Kidney (tissue), 13 donors: ENCODE measurements at regions not wholly inside any gene's neighbourhood (a gene's known extent, or its start where the extent isn't known, plus 50 kb on each side); places are given as distances from the start of the nearest gene placed in this dataset.

Source experiments
- DNase-seq, 5 donors: peaks; one replicate each; pipeline ENCODE4 v3.0.0-alpha.2; 2013 to 2020
- FAIRE-seq: peaks from 2 replicates; lab custom pipeline; 2012; peaks lifted over from hg19 to GRCh38; lab: Jason Lieb, UNC
- H3K27ac ChIP-seq, 2 donors: one replicate each; pipeline ENCODE4 v1.7.0; 2013; ENCODE audit warnings: low read depth in 2 of 2, low read length in 2 of 2, inconsistent platforms in 1 of 2
- H3K27me3 ChIP-seq: one replicate; pipeline ENCODE4 v1.7.1; 2013; ENCODE audit warnings: low read length, inconsistent platforms; ENCODE audit not compliant: control insufficient read depth, insufficient read depth
- H3K36me3 ChIP-seq, 3 donors: one replicate each; pipeline versions ENCODE4 v1.7.0 to v1.7.1; 2013; ENCODE audit warnings: low read length in 3 of 3, control low read depth in 1 of 3, inconsistent platforms in 1 of 3; ENCODE audit not compliant: insufficient read depth in 3 of 3, control insufficient read depth in 2 of 3
- H3K4me1 ChIP-seq, 3 donors: one replicate each; pipeline versions ENCODE4 v1.7.0 to v1.7.1; 2013; ENCODE audit warnings: low read length in 3 of 3, inconsistent platforms in 1 of 3, low read depth in 1 of 3; ENCODE audit not compliant: control insufficient read depth in 2 of 3, insufficient read depth in 2 of 3
- H3K4me3 ChIP-seq, 3 donors: one replicate each; pipeline versions ENCODE4 v1.7.0 to v1.8.1; 2013; ENCODE audit warnings: low read length in 3 of 3, control low read depth in 1 of 3, inconsistent platforms in 1 of 3
- H3K9ac ChIP-seq, 3 donors: one replicate each; pipeline versions ENCODE4 v1.7.0 to v1.7.1; 2013; ENCODE audit warnings: low read length in 3 of 3, control low read depth in 1 of 3, inconsistent platforms in 1 of 3
- H3K9me3 ChIP-seq, 3 donors: one replicate each; pipeline versions ENCODE4 v1.7.0 to v1.7.1; 2013; ENCODE audit warnings: low read length in 3 of 3, control low read depth in 1 of 3, inconsistent platforms in 1 of 3; ENCODE audit not compliant: control insufficient read depth in 2 of 3, insufficient read depth in 1 of 3
- CTCF ChIP-seq: IDR thresholded peaks from 3 replicates; pipeline ENCODE4 v1.5.1; 2012; ENCODE audit warnings: mild to moderate bottlenecking, moderate library complexity, borderline replicate concordance; ENCODE audit not compliant: insufficient read depth; ENCODE audit errors: extremely low read depth
- intact Hi-C: fragments of 100-400 bp; cut with DNase I; formaldehyde crosslinking; loops from one replicate; pipeline ENCODE4 v1.11.1; 2022
- donor health status: control.
- donor health status: control.
- donor health status: control.
- donor health status: control.
- donor health status: control.
- donor health status: DM: yes; HTN: yes; CAD: no.
- donor health status: Normal renal cell carcinoma (clear cell type).

GRCh38 chr5:175021841-175022625, 297.7 kb downstream of the MSX2 start:
- no peaks in the 10 kb centered on the region for H3K36me3 ChIP-seq
- no peaks in the 10 kb centered on the region for H3K4me1 ChIP-seq
- no peak for TF ChIP-seq CTCF
- no peak overlapping the region for H3K27ac ChIP-seq
- H3K9me3 ChIP-seq, result peaks cover 0 to 4% (median 0%) of the 10 kb centered on the region in 3 donors
- intact Hi-C loops, result no loop called here
- no peak for FAIRE-seq
- no peak overlapping the region for H3K9ac ChIP-seq
- DNase-seq, result no peak
- H3K4me3 ChIP-seq, result no peak overlapping the region
- no peaks in the 10 kb centered on the region for H3K27me3 ChIP-seq

- FAIRE-seq (no peak), DNase-seq (no peak)
- H3K27ac ChIP-seq, result no peak overlapping the region
- intact Hi-C loops, result no loop called here
- H3K9me3 ChIP-seq, result peaks cover 0 to 4% (median 0%) of the 10 kb centered on the region in 3 donors
- H3K36me3 ChIP-seq, result no peaks in the 10 kb centered on the region
- H3K9ac ChIP-seq, result no peak overlapping the region
- H3K4me3 ChIP-seq, result no peak overlapping the region
- TF ChIP-seq CTCF, result no peak
- no peaks in the 10 kb centered on the region for H3K4me1 ChIP-seq
- H3K27me3 ChIP-seq, result no peaks in the 10 kb centered on the region
These were observed 296.9 kb downstream of the MSX2 start for GRCh38 chr5:175021321-175021720.

GRCh38 chr5:175015028-175015685, 290.8 kb downstream of the MSX2 start:
- Histone ChIP-seq H3K4me3 (no peak overlapping the region), H3K9me3 (no peaks in the 10 kb centered on the region), H3K27ac (no peak overlapping the region), H3K9ac (no peak overlapping the region), H3K4me1 (no peaks in the 10 kb centered on the region), H3K27me3 (no peaks in the 10 kb centered on the region), H3K36me3 (no peaks in the 10 kb centered on the region)
- no peak for DNase-seq
- TF ChIP-seq CTCF, result no peak
- intact Hi-C loops, result no loop called here
- no peak for FAIRE-seq
